Mucosa of descending colon (tissue), 3 donors: ENCODE measurements at regions not wholly inside any gene's neighbourhood (a gene's known extent, or its start where the extent isn't known, plus 50 kb on each side); places are given as distances from the start of the nearest gene placed in this dataset.
A peak's percentile ranks its signal among the peaks of the same experiment; 100 is the strongest.

Experiments
- ATAC-seq: fragments of 200-7000 bp; cut with Tn5 transposase; one replicate; pipeline ENCODE4 v1.9.1; 2020; ENCODE audit warnings: mild to moderate bottlenecking, moderate library complexity
- DNase-seq, 3 donors: peaks; one replicate each; pipeline ENCODE4 v3.0.0-alpha.2; 2020
- H3K36me3 ChIP-seq: fragments of 200-600 bp; one replicate; pipeline ENCODE4 v1.8.0; 2021; ENCODE audit warnings: low read depth, mild to moderate bottlenecking
- H3K4me1 ChIP-seq: fragments of 200-600 bp; one replicate; pipeline ENCODE4 v1.8.0; 2021; ENCODE audit warnings: low read depth, mild to moderate bottlenecking
- H3K4me3 ChIP-seq: fragments of 200-600 bp; one replicate; pipeline ENCODE4 v1.8.0; 2021; ENCODE audit warnings: mild to moderate bottlenecking
- H3K9me3 ChIP-seq: fragments of 200-600 bp; one replicate; pipeline ENCODE4 v1.8.0; 2021; ENCODE audit warnings: mild to moderate bottlenecking
- intact Hi-C, 2 donors: fragments of 100-400 bp; cut with DNase I in 1 of 2; cut with micrococcal nuclease in 1 of 2; formaldehyde crosslinking; loops; one replicate each; pipeline versions ENCODE4 v1.11.0 to v1.11.1; 2022; cut with DNase I, micrococcal nuclease
- TF ChIP-seq, protein P1 (sequence below): fragments of 200-600 bp; IDR thresholded peaks from one replicate; pipeline ENCODE4 v1.8.0; 2022; ENCODE audit warnings: antibody characterized with exemption, mild to moderate bottlenecking
- donor health status: DM: no; HTN: no; CAD: no; lungs with moderate emphysema.
- donor health status: DM: no; HTN: no; CAD: no.
- donor health status: DM: no; HTN: yes; CAD: no.

DNA sequence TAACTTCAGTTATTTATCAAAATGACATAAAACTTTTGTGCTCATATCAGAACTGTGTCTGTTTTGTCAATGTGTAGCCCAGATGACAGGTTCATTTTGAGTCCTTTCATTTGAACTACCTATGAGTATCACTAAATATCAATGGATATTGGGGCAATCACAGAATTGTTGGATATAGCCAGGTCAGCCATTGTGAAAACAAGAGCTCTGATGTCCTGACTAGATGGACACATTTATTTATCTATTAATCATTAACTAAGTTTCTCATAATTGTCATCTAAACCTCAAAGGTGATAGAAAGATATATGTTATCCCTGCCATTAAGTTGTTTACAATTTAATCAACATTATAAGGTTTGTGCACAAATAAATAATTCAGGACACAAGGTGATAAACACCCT, 638.3 kb upstream of the GRIA3 start:
- DNase-seq (no peak), ATAC-seq (no peak)
- Histone ChIP-seq H3K9me3 (no peaks in the 10 kb centered on the region), H3K4me1 (no peaks in the 10 kb centered on the region), H3K4me3 (no peak overlapping the region), H3K36me3 (no peaks in the 10 kb centered on the region)
- TF ChIP-seq, protein P1, sequence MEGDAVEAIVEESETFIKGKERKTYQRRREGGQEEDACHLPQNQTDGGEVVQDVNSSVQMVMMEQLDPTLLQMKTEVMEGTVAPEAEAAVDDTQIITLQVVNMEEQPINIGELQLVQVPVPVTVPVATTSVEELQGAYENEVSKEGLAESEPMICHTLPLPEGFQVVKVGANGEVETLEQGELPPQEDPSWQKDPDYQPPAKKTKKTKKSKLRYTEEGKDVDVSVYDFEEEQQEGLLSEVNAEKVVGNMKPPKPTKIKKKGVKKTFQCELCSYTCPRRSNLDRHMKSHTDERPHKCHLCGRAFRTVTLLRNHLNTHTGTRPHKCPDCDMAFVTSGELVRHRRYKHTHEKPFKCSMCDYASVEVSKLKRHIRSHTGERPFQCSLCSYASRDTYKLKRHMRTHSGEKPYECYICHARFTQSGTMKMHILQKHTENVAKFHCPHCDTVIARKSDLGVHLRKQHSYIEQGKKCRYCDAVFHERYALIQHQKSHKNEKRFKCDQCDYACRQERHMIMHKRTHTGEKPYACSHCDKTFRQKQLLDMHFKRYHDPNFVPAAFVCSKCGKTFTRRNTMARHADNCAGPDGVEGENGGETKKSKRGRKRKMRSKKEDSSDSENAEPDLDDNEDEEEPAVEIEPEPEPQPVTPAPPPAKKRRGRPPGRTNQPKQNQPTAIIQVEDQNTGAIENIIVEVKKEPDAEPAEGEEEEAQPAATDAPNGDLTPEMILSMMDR = no peak
- intact Hi-C loops = no loop called here

DNA sequence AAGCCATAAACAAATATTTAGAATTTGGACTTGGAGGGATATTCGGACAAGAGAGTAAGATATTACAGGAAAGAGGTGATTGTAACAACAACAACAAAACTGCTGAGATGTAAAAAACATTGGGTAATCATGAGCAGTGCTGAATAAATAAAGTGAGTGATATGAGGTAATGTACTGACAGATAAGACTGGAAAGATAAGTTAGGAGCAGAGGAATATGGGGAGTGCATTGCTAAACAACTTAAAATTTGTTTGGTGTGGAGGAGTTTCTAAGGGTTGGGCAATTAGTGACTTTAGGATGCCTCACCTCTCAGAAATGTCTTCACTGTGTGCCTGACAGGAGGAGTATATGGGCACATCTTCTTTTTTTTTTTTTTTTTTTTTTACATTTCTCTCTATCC, 637.8 kb upstream of the GRIA3 start:
- TF ChIP-seq, protein P1 = no peak
- DNase-seq (no peak), ATAC-seq (no peak)
- intact Hi-C loops = no loop called here
- Histone ChIP-seq H3K4me1 (no peaks in the 10 kb centered on the region), H3K4me3 (no peak overlapping the region), H3K9me3 (no peaks in the 10 kb centered on the region), H3K36me3 (no peaks in the 10 kb centered on the region)

DNA sequence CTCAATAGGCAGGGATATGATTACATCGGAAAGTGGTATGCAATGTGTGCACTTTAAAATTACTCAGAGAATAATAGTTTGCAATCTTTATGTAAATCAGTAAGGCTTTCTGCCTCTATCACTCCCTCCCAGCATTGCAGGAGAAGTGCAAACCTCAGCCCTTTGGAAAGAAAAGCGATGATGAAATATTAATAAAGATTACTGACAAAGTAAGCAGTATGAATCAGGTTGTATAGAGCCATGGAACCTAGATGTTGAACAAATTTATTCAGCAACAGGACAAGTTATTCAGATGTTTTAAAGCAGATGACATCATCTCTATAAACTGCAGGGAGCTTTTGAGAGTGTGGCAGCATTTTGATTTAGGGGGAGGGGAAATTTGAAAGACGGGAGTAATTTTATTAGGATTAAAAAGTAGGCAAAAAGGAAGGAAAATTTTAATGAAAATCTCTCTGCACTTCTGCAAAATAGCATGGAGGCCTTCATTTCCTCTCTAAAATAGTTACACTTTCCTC, 631.7 kb upstream of the GRIA3 start:
- no peak for DNase-seq
- intact Hi-C loops = no loop called here
- no peaks in the 10 kb centered on the region for H3K36me3 ChIP-seq
- TF ChIP-seq, protein P1 = no peak
- H3K4me1 ChIP-seq = no peaks in the 10 kb centered on the region
- ATAC-seq = no peak
- no peak overlapping the region for H3K4me3 ChIP-seq
- no peaks in the 10 kb centered on the region for H3K9me3 ChIP-seq

GRCh38 chrX:122555925-122556324, 628.2 kb upstream of the GRIA3 start:
- Histone ChIP-seq H3K4me3 (no peak overlapping the region), H3K9me3 (no peaks in the 10 kb centered on the region), H3K4me1 (no peaks in the 10 kb centered on the region), H3K36me3 (no peaks in the 10 kb centered on the region)
- DNase-seq = no peak
- TF ChIP-seq, protein P1 = no peak
- intact Hi-C loops = no loop called here
- no peak for ATAC-seq

DNA sequence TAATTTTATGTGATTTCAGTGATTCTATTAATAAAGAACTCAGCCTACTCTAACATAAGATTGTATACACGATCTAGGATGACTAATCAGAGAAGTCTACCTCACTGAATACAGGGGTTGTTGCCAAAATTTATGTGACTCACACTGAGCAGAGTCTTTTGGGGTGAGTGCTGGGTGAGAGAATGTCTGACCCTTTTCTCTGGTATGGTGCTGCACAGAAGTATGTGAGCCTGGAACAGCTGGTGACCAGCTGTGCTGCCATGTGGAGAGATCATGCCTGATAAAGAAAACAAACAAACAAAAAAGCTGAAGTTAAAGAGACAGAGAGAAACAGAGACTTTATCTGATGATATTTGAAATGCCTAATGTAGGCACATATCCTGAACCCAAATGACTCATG, 618.1 kb upstream of the GRIA3 start:
- H3K4me3 ChIP-seq = no peak overlapping the region
- H3K36me3 ChIP-seq = no peaks in the 10 kb centered on the region
- peak; percentile 48 for ATAC-seq
- no peaks in the 10 kb centered on the region for H3K9me3 ChIP-seq
- TF ChIP-seq, protein P1 = no peak
- H3K4me1 ChIP-seq = no peaks in the 10 kb centered on the region
- peak in 2 of 3 donors; percentile 11 to 19 for DNase-seq
- intact Hi-C loops = no loop called here

GRCh38 chrX:122566401-122566800, 617.7 kb upstream of the GRIA3 start:
- Histone ChIP-seq H3K36me3 (no peaks in the 10 kb centered on the region), H3K9me3 (no peaks in the 10 kb centered on the region), H3K4me1 (no peaks in the 10 kb centered on the region), H3K4me3 (no peak overlapping the region)
- intact Hi-C loops = no loop called here
- ATAC-seq (no peak), DNase-seq (no peak)
- TF ChIP-seq, protein P1 = no peak
